ENCODE measurements at regions not wholly inside any gene's neighbourhood (a gene's known extent, or its start where the extent isn't known, plus 50 kb on each side); places are given as distances from the start of the nearest gene placed in this dataset.

- H3K9ac ChIP-seq (ENCODE audit: low read length), result no peak overlapping the region
- H3K27me3 ChIP-seq (ENCODE audit: control insufficient read depth, insufficient read depth, low read length), result no peaks in the 10 kb centered on the region
- no peaks in the 10 kb centered on the region for H3K4me1 ChIP-seq (ENCODE audit: control insufficient read depth, insufficient read depth, low read length)
- no peak overlapping the region for H3K27ac ChIP-seq (ENCODE audit: low read depth, low read length)
- H3K36me3 ChIP-seq (ENCODE audit: control insufficient read depth, insufficient read depth, low read length), result no peaks in the 10 kb centered on the region
- H3K4me3 ChIP-seq (ENCODE audit: low read length), result no peak overlapping the region
Observed at GRCh38 chr10:7485799-7486198, 75.0 kb upstream of the SFMBT2 start.

- H3K9ac ChIP-seq (ENCODE audit: low read length), result no peak overlapping the region
- no peak overlapping the region for H3K4me3 ChIP-seq (ENCODE audit: low read length)
- no peaks in the 10 kb centered on the region for H3K36me3 ChIP-seq (ENCODE audit: control insufficient read depth, insufficient read depth, low read length)
- H3K27me3 ChIP-seq (ENCODE audit: control insufficient read depth, insufficient read depth, low read length), result no peaks in the 10 kb centered on the region
- no peak overlapping the region for H3K27ac ChIP-seq (ENCODE audit: low read depth, low read length)
- no peaks in the 10 kb centered on the region for H3K4me1 ChIP-seq (ENCODE audit: control insufficient read depth, insufficient read depth, low read length)
Observed at GRCh38 chr10:7485244-7485556, 74.4 kb upstream of the SFMBT2 start.

- Histone ChIP-seq H3K36me3 (ENCODE audit: control insufficient read depth, insufficient read depth, low read length) (no peaks in the 10 kb centered on the region), H3K27ac (ENCODE audit: low read depth, low read length) (no peak overlapping the region), H3K4me3 (ENCODE audit: low read length) (no peak overlapping the region), H3K9ac (ENCODE audit: low read length) (no peak overlapping the region), H3K4me1 (ENCODE audit: control insufficient read depth, insufficient read depth, low read length) (no peaks in the 10 kb centered on the region), H3K27me3 (ENCODE audit: control insufficient read depth, insufficient read depth, low read length) (no peaks in the 10 kb centered on the region)
Observed at GRCh38 chr10:7484456-7485243, 73.8 kb upstream of the SFMBT2 start.

- H3K4me1 ChIP-seq (ENCODE audit: control insufficient read depth, insufficient read depth, low read length), result no peaks in the 10 kb centered on the region
- no peaks in the 10 kb centered on the region for H3K27me3 ChIP-seq (ENCODE audit: control insufficient read depth, insufficient read depth, low read length)
- no peak overlapping the region for H3K4me3 ChIP-seq (ENCODE audit: low read length)
- no peak overlapping the region for H3K9ac ChIP-seq (ENCODE audit: low read length)
- no peak overlapping the region for H3K27ac ChIP-seq (ENCODE audit: low read depth, low read length)
- no peaks in the 10 kb centered on the region for H3K36me3 ChIP-seq (ENCODE audit: control insufficient read depth, insufficient read depth, low read length)
Observed at GRCh38 chr10:7483848-7484247, 73.0 kb upstream of the SFMBT2 start.

GRCh38 chr10:7482992-7483391 is 72.2 kb upstream of the SFMBT2 start:
- Histone ChIP-seq H3K27ac (ENCODE audit: low read depth, low read length) (no peak overlapping the region), H3K36me3 (ENCODE audit: control insufficient read depth, insufficient read depth, low read length) (no peaks in the 10 kb centered on the region), H3K4me1 (ENCODE audit: control insufficient read depth, insufficient read depth, low read length) (no peaks in the 10 kb centered on the region), H3K27me3 (ENCODE audit: control insufficient read depth, insufficient read depth, low read length) (no peaks in the 10 kb centered on the region), H3K4me3 (ENCODE audit: low read length) (no peak overlapping the region), H3K9ac (ENCODE audit: low read length) (no peak overlapping the region)

GRCh38 chr10:7481368-7481765 is 70.5 kb upstream of the SFMBT2 start:
- Histone ChIP-seq H3K27ac (ENCODE audit: low read depth, low read length) (no peak overlapping the region), H3K27me3 (ENCODE audit: control insufficient read depth, insufficient read depth, low read length) (no peaks in the 10 kb centered on the region), H3K4me3 (ENCODE audit: low read length) (no peak overlapping the region), H3K4me1 (ENCODE audit: control insufficient read depth, insufficient read depth, low read length) (no peaks in the 10 kb centered on the region), H3K36me3 (ENCODE audit: control insufficient read depth, insufficient read depth, low read length) (no peaks in the 10 kb centered on the region), H3K9ac (ENCODE audit: low read length) (no peak overlapping the region)

- no peak overlapping the region for H3K4me3 ChIP-seq (ENCODE audit: low read length)
- no peak overlapping the region for H3K27ac ChIP-seq (ENCODE audit: low read depth, low read length)
- H3K9ac ChIP-seq (ENCODE audit: low read length), result no peak overlapping the region
- no peaks in the 10 kb centered on the region for H3K36me3 ChIP-seq (ENCODE audit: control insufficient read depth, insufficient read depth, low read length)
- H3K27me3 ChIP-seq (ENCODE audit: control insufficient read depth, insufficient read depth, low read length), result no peaks in the 10 kb centered on the region
- no peaks in the 10 kb centered on the region for H3K4me1 ChIP-seq (ENCODE audit: control insufficient read depth, insufficient read depth, low read length)
Observed at GRCh38 chr10:7480742-7481367, 70.0 kb upstream of the SFMBT2 start.

- Histone ChIP-seq H3K27me3 (ENCODE audit: control insufficient read depth, insufficient read depth, low read length) (no peaks in the 10 kb centered on the region), H3K27ac (ENCODE audit: low read depth, low read length) (no peak overlapping the region), H3K4me1 (ENCODE audit: control insufficient read depth, insufficient read depth, low read length) (peaks cover 4% of the 10 kb centered on the region), H3K36me3 (ENCODE audit: control insufficient read depth, insufficient read depth, low read length) (no peaks in the 10 kb centered on the region), H3K4me3 (ENCODE audit: low read length) (no peak overlapping the region), H3K9ac (ENCODE audit: low read length) (no peak overlapping the region)
Observed at GRCh38 chr10:7479861-7480598, 69.2 kb upstream of the SFMBT2 start.

- H3K9ac ChIP-seq (ENCODE audit: low read length), result no peak overlapping the region
- H3K36me3 ChIP-seq (ENCODE audit: control insufficient read depth, insufficient read depth, low read length), result no peaks in the 10 kb centered on the region
- H3K27ac ChIP-seq (ENCODE audit: low read depth, low read length), result no peak overlapping the region
- H3K4me3 ChIP-seq (ENCODE audit: low read length), result no peak overlapping the region
- peaks cover 4% of the 10 kb centered on the region for H3K4me1 ChIP-seq (ENCODE audit: control insufficient read depth, insufficient read depth, low read length)
- H3K27me3 ChIP-seq (ENCODE audit: control insufficient read depth, insufficient read depth, low read length), result no peaks in the 10 kb centered on the region
Observed at GRCh38 chr10:7478727-7479457, 68.1 kb upstream of the SFMBT2 start.

- no peaks in the 10 kb centered on the region for H3K36me3 ChIP-seq (ENCODE audit: control insufficient read depth, insufficient read depth, low read length)
- H3K9ac ChIP-seq (ENCODE audit: low read length), result no peak overlapping the region
- H3K27ac ChIP-seq (ENCODE audit: low read depth, low read length), result no peak overlapping the region
- no peak overlapping the region for H3K4me3 ChIP-seq (ENCODE audit: low read length)
- H3K4me1 ChIP-seq (ENCODE audit: control insufficient read depth, insufficient read depth, low read length), result peaks cover 4% of the 10 kb centered on the region
- no peaks in the 10 kb centered on the region for H3K27me3 ChIP-seq (ENCODE audit: control insufficient read depth, insufficient read depth, low read length)
Observed at GRCh38 chr10:7477538-7478334, 66.9 kb upstream of the SFMBT2 start.

GRCh38 chr10:7475939-7476338 is 65.1 kb upstream of the SFMBT2 start:
- Histone ChIP-seq H3K9ac (ENCODE audit: low read length) (no peak overlapping the region), H3K36me3 (ENCODE audit: control insufficient read depth, insufficient read depth, low read length) (no peaks in the 10 kb centered on the region), H3K4me3 (ENCODE audit: low read length) (no peak overlapping the region), H3K4me1 (ENCODE audit: control insufficient read depth, insufficient read depth, low read length) (peaks cover 4% of the 10 kb centered on the region), H3K27ac (ENCODE audit: low read depth, low read length) (no peak overlapping the region), H3K27me3 (ENCODE audit: control insufficient read depth, insufficient read depth, low read length) (no peaks in the 10 kb centered on the region)

Data from rectal smooth muscle tissue (tissue), 1 donor.